ENCODE measurements at regions not wholly inside any gene's neighbourhood (a gene's known extent, or its start where the extent isn't known, plus 50 kb on each side); places are given as distances from the start of the nearest gene placed in this dataset.

GRCh38 chr14:27945512-27945911 lies 821.1 kb upstream of the FOXG1 start:
- no peak for DNase-seq (ENCODE audit: low spot score)

GRCh38 chr14:27958757-27959156 lies 807.8 kb upstream of the FOXG1 start:
- DNase-seq (ENCODE audit: low spot score), result no peak

GRCh38 chr14:27995691-27996090 lies 770.9 kb upstream of the FOXG1 start:
- DNase-seq (ENCODE audit: low spot score), result no peak

GRCh38 chr14:28001002-28001401 lies 765.6 kb upstream of the FOXG1 start:
- DNase-seq (ENCODE audit: low spot score), result no peak

- DNase-seq (ENCODE audit: low spot score), result no peak
Measured at GRCh38 chr14:28012629-28013415, 753.8 kb upstream of the FOXG1 start.

- DNase-seq (ENCODE audit: low spot score), result no peak
Measured at GRCh38 chr14:28020112-28020511, 746.5 kb upstream of the FOXG1 start.

GRCh38 chr14:28023853-28024252 lies 742.7 kb upstream of the FOXG1 start:
- no peak for DNase-seq (ENCODE audit: low spot score)

- no peak for DNase-seq (ENCODE audit: low spot score)
Measured at GRCh38 chr14:28052251-28052650, 714.3 kb upstream of the FOXG1 start.

GRCh38 chr14:28055008-28055407 lies 711.6 kb upstream of the FOXG1 start:
- DNase-seq (ENCODE audit: low spot score), result no peak

GRCh38 chr14:28057359-28058296 lies 709.0 kb upstream of the FOXG1 start:
- no peak for DNase-seq (ENCODE audit: low spot score)

- no peak for DNase-seq (ENCODE audit: low spot score)
Measured at GRCh38 chr14:28059254-28059653, 707.3 kb upstream of the FOXG1 start.

- DNase-seq (ENCODE audit: low spot score), result no peak
Measured at GRCh38 chr14:28061006-28061405, 705.6 kb upstream of the FOXG1 start.

- DNase-seq (ENCODE audit: low spot score), result no peak
Measured at GRCh38 chr14:28077021-28077420, 689.6 kb upstream of the FOXG1 start.

- DNase-seq (ENCODE audit: low spot score), result no peak
Measured at GRCh38 chr14:28083389-28083788, 683.2 kb upstream of the FOXG1 start.

GRCh38 chr14:28088125-28088524 lies 678.5 kb upstream of the FOXG1 start:
- DNase-seq (ENCODE audit: low spot score), result no peak

GRCh38 chr14:28097585-28097984 lies 669.0 kb upstream of the FOXG1 start:
- no peak for DNase-seq (ENCODE audit: low spot score)

GRCh38 chr14:28098856-28099255 lies 667.7 kb upstream of the FOXG1 start:
- DNase-seq (ENCODE audit: low spot score), result no peak

GRCh38 chr14:28102001-28102400 lies 664.6 kb upstream of the FOXG1 start:
- no peak for DNase-seq (ENCODE audit: low spot score)

GRCh38 chr14:28102814-28103213 lies 663.8 kb upstream of the FOXG1 start:
- peak; percentile 17 for DNase-seq (ENCODE audit: low spot score)

- DNase-seq (ENCODE audit: low spot score), result no peak
Measured at GRCh38 chr14:28113311-28113710, 653.3 kb upstream of the FOXG1 start.

- DNase-seq (ENCODE audit: low spot score), result no peak
Measured at GRCh38 chr14:28116716-28117115, 649.9 kb upstream of the FOXG1 start.

- no peak for DNase-seq (ENCODE audit: low spot score)
Measured at GRCh38 chr14:28119849-28120248, 646.7 kb upstream of the FOXG1 start.

- no peak for DNase-seq (ENCODE audit: low spot score)
Measured at GRCh38 chr14:28120391-28120790, 646.2 kb upstream of the FOXG1 start.

Data from kidney tubule cell (primary cell).